ENCODE measurements at regions not wholly inside any gene's neighbourhood (a gene's known extent, or its start where the extent isn't known, plus 50 kb on each side); places are given as distances from the start of the nearest gene placed in this dataset.

DNA sequence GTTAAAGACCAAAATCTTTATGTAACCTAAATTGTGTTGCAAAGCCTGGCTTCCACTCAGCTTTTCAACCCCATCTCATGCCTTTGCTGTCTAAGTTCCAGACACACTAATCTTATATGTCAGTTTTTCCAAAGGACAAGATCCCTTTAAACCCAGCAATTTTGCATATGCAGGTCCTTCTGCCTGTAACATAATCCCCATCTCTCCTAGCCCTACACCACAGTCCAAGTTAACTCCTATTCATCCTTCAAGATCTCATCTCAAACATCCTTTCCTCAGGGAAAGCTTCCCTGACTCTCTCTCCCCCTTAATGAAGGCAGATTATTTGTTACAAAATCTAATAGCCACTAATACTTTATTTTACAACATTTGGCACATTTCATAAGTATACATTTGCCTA lies 366.3 kb downstream of the PLPP3 start:
- DNase-seq = no peak

DNA sequence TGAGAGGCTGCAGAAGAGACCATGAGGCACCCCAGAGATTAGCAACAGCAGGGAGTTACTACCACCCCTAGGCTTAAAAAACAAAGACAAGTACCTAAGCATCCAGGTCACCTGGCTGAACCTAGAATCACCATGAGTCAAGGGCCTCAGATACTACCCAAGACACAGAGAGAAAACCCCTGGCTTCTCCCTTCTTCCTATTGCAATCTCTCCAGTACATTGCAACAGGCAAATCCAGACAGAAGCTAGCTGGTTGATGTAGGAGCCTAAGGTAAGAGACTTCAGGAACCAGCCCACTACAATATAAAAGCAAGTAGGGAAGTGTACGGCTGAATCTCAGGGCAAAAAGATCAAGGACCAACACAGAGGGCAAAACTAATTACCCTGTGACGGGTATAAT lies 367.2 kb downstream of the PLPP3 start:
- DNase-seq = no peak

DNA sequence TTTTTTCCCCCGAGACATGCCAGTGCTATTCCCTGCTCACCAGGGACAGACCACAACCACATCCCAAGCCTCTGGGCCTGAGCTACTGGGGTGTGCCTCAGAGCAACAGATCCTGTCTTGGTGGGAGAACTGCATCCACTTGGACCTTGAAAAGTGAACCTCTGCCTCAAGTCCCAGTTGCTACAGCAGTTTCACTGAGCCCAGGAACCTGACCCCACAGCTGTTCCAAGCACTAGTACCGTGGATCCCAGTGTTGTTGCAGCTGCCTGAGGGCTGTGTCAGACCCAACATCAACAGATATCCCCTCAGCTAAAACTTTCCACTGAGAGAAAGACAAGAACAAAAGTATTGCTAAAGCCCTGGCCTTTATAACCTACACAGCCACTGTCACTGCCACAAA lies 373.0 kb downstream of the PLPP3 start:
- DNase-seq = no peak

DNA sequence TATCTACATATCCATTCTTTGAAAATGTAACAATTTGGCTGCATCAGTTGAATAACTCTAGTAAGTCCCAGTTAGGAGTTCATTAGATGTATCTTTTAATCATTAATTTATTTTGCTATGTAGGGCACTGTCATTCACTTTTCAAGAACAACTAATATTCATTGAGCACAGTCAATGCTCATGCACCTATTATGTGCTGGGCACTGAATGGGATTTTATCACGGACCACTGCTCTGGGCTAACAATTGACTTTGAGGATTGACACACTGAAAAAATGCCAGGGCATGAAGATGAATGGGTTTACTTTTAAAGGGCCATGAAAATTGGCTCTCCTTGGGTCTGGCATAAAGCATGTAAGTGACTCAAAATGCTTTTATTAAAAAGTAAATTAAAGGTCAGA lies 375.2 kb downstream of the PLPP3 start:
- DNase-seq = no peak

DNA sequence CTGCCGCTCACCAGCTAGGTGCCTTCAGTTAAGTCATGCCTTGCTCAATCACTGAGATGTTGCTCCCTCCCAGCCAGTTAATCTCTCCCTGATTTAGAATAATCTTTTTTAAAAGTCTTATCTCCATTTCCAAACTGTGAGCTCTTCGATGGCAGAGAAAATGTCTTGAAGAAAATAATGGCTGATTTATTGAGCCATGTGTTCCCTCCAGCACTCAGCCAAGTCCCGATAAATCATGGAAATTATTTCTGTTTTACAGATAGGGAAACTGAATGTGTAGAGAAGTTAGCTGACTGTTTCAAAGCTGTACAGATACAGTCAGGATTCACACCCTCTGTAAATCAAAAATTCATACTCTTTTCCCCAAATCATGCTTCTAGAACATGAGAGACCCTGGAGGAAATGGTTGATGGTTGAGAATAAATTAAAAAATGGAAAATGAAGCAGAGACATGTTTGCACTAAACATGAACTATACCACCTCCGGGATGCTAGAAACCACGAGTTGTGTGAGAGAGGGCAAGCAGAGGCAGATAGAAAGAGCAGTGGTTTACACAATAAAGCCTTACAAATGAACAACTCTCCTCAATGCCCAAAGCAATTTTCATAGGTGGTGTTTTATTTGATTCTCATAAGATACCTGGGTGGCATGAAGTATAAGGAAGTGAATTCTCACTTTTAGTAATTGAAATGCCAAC lies 376.4 kb downstream of the PLPP3 start:
- no peak for DNase-seq

DNA sequence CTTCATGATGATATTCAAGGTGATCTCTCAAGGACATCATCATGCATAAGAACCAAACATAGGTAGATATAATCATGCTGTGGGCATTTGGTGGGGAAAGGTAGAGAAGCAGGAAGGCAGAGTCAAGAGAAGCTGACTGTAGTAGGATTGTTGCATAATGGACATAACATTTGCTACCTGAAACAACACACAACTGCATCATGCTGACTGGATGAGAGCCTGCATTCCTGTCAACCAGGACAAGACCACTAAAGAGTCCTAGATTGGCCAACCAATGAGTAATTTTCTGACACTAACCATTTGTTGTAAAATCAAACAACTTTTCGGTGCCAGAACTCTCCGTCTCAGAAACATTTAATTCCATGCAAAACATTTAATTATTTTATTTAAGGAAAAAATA lies 377.2 kb downstream of the PLPP3 start:
- DNase-seq = no peak

DNA sequence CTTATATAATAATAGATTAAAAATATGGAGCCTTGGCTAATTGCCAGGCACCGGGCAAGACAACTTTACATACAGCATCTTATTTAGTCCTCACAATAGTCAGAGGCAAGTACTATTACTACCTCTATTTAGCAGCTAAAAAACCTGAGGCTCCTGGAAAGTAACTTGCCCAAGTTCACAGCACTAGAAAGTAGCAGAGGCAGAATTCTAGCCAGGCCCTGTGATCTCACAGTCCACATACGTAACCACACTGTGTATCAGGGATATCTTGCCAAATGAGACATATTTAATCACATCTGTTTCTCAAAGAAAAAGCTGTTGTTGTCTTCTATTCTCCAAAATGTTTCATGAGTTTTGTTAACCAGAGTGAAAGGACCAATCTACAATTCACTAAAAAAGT lies 378.5 kb downstream of the PLPP3 start:
- DNase-seq = no peak

DNA sequence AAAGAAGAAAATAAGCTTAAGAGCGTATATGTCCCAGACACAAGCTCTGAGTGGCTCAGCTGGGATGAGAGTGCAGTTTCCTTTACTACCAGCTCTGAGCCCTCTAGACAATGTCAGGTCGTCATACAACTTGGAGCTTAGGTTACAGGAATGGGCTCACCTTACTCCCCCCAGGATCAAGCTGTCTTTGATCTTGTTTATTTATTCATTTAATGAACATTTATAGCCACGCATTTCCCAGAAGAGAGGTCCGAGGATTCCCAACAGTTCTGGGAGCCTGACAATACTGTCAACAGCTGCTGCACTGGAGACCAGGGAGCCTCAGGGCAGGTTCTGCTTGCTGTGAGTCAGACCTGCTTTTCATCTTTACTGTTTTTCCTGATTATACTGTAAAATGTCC lies 378.9 kb downstream of the PLPP3 start:
- DNase-seq = no peak

DNA sequence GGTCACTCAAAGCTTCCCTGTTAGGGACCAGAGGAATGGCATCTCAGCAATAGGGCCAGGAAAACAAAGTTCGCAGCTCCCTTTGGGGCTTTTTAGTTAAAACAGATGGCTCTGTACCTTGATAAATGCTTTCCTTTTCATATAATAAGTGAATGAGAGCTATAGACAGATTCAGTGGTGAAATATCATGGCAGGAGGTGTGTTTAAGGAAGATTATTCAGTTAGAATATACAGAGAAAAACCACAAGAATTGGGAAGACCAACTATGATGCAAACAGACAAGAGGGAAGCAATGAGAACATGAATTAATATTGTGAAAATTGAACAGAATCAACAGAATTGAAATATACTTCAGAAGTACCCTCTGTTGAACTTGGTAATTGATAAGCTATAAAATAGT lies 379.4 kb downstream of the PLPP3 start:
- DNase-seq = no peak

DNA sequence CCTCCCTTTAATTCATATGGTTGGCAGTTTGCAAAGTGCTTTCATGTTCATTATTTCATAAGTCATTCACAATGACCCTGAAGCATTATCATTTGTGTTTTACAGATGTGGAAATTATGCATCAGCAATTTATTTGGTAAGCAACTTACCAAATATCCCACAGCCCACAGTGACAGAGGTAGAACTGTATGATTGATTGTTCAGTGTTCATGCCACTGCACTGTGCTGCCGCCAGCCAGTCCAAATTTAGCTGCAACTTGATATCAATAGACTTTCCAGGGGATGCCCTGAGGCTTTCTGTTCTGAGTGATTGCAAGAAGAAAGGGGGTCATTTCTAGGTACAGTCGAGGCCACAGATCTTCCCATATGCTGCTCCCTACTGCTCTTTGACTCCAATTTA lies 380.3 kb downstream of the PLPP3 start:
- no peak for DNase-seq

DNA sequence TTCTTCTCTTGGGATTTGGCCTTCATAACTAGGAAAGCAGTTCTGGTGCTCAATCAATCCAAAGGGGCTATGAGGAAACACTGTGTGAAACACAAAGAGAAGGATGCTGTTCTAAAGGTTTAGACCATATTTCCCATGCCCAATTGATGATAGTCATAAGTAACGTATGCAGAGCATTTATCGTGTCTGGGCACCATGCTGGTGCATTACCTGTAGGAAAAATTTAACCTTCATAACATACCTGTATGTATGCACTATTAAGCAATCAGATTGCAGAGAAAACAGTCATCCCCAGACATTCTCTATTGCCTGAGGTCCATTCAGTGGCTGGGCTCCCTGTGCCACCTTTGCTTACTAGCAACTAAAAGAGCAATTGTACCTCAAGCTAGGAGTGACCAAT lies 381.4 kb downstream of the PLPP3 start:
- DNase-seq = no peak

DNA sequence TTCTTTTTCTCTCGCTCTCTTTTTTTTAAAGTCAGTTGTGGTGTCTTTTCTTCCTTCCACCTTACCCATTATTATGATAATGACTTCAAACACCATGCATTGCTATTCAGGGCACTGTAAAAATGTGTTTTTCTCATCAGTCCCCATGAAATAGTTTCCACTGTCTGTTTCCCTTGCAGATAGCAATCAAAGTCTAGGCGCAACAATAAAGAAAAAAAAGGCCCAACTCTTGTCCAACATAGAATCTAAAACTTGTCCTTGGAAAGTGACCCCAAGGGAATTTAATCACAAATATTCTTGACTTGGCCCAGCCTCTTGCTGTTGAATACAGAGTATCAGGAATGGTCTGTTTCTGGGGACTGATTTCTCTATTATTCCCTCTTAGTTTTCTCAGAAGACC lies 382.5 kb downstream of the PLPP3 start:
- no peak for DNase-seq

DNA sequence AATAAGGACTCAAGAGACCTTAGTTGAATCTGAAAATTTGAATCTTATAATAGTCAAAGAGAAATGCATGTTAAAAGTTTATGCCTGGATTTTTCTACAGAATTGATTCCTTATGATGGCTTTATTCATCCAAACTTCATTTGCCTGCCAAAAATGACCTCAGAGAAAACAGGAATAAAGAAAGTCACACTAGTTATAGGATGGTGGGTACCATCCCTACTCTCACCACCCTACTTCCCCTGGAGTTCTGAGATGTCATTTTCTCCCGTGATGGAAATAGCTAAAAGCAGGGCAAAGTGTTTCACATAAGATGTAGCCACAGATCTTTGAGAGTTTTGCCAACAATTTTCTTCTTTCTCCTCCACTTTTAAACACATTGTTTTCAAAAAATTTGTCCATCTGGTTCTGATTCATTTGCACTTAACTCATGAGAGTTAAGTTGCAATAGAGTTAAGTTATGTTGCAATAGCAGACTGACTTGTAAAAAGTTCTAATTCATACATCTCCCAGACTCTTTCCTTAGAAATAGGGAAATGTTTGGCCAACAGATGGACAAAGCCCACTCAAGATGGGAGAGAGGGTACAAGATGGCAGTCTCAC lies 384.6 kb downstream of the PLPP3 start:
- no peak for DNase-seq

DNA sequence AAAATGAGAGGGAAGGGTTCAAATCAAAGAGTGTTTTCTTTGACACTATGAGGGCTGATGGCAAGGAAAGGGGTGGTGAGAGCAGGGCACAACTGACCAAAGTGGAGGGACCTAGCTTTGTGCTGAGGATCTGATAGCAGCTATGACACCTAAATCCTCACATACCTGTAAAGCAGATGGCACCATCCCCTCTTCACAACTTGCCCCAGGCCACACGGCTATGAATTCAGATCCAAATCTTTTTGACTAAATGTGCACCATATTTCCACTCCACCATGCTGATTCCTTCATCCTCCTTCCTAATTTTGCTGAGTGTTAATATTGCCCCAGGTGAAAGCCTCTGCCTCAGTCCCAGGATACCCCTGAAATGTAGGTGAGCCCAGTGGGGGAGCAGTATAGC lies 385.7 kb downstream of the PLPP3 start:
- no peak for DNase-seq

DNA sequence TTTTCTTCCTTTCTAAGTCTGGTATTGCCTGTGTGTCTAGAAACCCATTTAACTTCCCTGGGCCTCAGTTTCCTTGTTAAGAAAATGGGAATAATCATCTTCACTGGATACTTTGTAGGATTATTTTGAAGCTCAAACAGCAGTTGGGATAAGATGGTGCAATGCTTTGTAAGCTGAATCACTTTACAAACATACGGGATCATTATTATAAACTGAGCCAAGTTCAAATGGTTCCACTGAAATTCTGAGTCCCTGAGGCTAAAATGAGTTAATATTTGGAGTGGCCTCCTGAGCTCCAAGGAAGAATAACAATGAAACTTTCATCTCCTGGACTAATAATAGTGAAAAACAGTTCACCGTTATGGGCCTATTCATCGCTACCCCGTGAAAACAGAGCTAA lies 388.0 kb downstream of the PLPP3 start:
- DNase-seq = no peak

DNA sequence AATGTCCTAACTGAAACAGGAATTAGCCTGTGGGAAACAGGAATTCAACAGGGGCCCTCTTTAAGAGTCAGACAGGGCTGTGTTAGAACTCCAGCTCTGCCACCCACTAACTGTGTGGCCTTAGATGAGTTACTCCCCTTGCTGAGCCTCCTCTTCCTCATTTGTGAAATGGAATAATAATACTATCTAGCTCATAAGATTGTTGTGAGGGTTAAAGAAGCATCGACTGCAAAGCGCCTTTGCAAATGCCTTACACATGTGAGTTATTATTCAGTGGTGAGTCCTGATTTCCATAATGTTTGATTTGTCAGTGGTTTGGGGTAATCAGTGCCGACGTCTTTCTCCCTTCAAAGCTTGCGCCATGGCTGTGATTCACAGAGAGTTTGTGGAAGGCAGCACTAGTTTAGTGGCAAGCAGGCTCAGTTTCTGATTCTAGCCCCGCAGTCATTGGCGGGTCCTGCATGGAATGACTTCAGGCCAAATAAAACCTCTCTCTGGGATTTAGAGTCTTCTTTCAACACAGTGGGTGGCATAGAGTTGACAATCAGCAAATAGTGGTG lies 388.5 kb downstream of the PLPP3 start:
- DNase-seq = no peak

DNA sequence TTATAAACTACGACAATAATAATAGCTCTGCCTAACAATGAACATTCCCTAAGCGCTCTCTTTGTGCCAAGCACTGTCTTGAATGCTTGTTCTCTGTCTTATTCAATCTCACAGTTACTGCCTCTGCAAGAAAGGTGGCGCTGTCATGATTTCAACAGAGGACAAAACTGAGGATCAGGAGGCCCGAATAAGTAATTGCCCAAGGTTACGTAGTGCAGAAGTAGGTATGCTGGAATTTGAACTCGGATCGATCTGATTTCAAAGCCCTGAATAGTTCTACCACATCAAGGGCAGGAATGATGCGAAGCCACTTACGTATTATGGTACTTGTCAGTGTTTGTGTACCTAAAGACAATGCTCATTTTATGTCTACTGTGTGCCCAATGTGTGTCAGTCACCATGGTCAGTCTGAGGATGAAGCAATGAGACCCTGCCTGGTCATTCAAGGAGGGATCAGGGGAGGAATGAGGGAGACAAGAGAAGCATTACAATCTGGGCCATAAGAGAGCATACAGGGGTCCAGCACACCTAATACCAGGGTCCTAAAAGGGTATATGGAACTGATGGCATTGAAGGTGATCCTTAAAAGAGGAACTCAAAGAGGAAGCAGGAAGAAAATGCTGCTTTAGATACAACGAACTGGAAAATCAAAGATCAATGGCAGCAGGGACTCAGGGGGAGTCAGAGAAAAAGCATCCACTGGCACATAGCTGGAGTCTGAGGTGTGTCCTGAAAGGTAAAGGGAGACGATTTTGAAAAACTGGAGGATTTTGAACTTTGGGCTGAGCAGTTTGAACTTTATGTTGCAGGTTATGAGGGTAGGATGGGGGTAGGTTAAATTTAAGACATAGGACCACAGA lies 389.2 kb downstream of the PLPP3 start:
- DNase-seq = no peak

DNA sequence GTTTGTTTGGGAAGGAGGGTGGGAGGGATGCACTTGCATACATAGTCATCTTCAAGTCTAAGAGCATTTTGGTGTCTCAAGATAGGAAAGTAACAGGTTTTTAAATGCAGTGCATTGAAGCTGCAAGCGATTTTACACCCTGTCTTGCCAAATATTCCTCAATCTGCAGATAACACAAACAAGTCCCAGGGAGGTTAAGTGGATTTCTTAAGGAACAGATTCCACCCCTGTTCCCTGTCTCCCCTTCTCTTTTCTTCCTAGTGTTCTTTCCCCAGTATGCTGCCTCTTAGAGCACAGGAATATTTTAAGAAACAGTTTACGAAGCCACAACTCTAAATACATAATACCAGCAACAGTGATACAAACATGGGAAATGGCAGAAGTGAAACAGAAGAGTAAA lies 389.9 kb downstream of the PLPP3 start:
- DNase-seq = no peak

DNA sequence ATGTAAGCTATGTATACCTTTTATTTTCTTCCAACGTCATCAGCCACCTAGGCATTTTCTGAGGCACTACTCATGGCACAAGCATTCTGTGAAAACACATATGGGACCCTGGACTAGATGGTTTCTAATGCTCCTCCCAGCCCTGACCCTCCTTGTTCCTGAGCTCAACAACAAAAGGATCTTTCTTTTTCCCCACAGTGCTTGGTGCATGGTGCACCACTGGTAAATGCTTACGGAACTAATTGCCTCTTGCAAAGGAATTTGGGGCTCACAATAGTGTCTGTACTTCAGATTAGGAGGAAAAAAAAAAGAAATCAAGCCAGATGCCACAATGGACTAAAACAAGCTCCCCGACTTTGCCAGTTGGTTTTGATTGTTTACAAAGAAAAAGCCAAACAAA lies 390.5 kb downstream of the PLPP3 start:
- no peak for DNase-seq

DNA sequence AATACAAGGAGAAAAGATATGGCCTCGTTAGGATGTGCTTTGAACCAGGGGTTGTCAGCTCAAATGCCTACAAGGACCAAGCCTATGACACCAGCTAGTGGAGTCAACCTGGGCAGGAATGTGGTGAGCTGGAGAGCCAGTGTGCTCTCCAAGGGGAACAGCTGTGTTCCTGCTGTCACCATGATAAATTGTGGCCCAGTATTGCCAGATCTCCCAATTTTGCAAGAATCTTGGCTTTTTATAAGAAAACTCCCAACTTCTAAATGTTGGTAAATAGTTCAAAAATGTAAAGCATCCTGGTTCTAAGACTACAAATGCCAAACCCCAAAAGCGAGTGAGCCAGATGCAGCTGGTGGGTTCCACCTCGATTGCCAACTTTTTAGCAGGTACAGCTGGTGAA lies 391.1 kb downstream of the PLPP3 start:
- DNase-seq = no peak

DNA sequence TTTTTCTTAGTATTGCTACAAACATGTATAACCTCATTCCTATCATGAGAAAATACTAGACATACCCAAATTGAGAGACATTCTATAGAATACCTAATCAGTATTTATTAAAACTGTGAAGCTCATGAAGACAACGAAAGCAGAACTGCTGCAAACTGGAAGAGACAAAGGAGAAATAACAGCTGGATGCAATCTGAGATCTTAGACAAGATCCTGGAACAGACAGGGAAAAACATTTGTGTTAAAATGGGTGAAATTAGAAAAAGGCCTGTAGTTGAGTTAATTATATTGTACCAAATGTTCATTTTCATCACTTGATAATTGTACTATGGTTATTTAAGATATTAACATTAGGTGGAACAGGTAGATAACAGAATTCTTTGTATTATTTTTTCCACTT lies 392.0 kb downstream of the PLPP3 start:
- DNase-seq = no peak

DNA sequence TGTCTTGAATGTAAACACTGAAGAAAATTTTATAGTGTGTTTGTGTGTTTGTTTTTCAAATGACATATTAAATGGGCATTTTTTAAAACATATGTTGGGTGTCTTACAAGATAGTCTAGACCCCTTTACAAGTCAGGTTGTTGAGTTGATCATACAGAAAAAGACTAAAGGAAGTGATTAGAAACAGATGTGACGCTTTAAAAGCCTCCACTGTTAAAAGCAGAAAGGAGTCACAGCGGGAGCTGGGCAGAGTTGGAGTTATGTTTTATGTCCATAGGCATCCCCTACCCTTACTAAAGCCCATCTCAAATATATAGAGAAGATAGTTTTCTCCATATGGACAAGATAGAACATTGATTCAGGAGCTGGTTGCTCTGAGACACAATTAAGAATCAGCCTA lies 393.9 kb downstream of the PLPP3 start:
- no peak for DNase-seq

DNA sequence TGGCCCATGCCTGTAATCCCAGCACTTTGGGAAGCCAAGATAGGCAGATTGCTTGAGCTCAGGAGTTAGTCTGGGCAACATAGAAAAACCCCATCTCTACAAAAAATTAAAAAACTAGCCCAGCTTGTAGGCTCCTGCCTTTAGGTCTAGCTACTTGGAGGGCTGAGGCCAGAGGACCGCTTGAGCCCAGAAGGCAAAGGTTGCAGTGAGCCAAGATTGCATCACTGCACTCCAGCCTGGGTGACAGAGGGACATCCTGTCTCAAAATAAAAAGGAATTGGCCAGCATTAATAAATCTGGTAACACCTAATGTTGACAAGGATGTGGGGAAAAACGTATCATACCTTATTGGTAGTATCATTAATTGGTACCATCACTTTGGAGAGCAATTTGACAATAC lies 396.2 kb downstream of the PLPP3 start:
- DNase-seq = no peak
